A673 (cell line): ENCODE measurements at regions not wholly inside any gene's neighbourhood (a gene's known extent, or its start where the extent isn't known, plus 50 kb on each side); places are given as distances from the start of the nearest gene placed in this dataset.

Experiments used
- CTCF ChIP-seq: fragments of 300-800, 200-600 bp; sonication (generic); conservative IDR thresholded peaks from 2 replicates; pipeline ENCODE4 v1.5.1; 2017; ENCODE audit warnings: low read depth, mild to moderate bottlenecking, antibody characterized with exemption, low read length, moderate library complexity, mixed read lengths
- EZH2 ChIP-seq: fragments of 200-600 bp; sonication (generic); IDR thresholded peaks from 2 replicates; pipeline ENCODE4 v1.6.1; 2017; ENCODE audit warnings: borderline replicate concordance, low read depth, mild to moderate bottlenecking, mixed read lengths, antibody characterized with exemption, low read length; ENCODE audit not compliant: poor library complexity, severe bottlenecking

GRCh38 chr14:97930166-97930565, 1133.0 kb downstream of the VRK1 start:
- TF ChIP-seq CTCF (no peak), EZH2 (no peak)
